Stimulated activated CD8-positive, alpha-beta memory T cell treated with anti-CD3 and anti-CD28 coated beads, Interleukin-2, amount 100 ng/mL, for 1 hour (primary cell): ENCODE measurements at regions not wholly inside any gene's neighbourhood (a gene's known extent, or its start where the extent isn't known, plus 50 kb on each side); places are given as distances from the start of the nearest gene placed in this dataset.

Experiments
- DNase-seq, 2 donors: peaks; one replicate each; pipeline ENCODE4 v3.0.0-alpha.2; 2020; ENCODE audit warnings: low read depth in 2 of 2

GRCh38 chr1:193741228-193741627, 554.8 kb upstream of the B3GALT2 start:
- DNase-seq = no peak

DNA sequence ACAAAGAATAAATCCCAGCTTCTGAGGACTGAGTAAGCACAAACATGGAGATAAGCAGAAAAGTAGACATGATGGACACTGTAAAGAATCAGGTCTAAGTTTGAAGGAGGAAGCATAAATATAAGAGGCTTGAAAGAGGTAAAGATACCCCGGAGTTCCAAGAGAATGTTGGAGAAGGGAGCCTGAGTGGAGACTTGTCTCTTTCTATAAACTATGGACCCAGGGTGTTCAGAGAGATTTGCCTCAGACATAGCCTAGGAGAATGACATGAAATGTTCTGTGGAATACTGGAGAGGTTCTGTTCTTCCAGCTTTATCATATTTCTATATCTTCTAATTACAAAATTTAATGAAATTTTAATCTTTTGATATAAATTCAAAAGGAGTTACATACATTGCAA, 554.3 kb upstream of the B3GALT2 start:
- DNase-seq = no peak

GRCh38 chr1:193736507-193736906, 550.1 kb upstream of the B3GALT2 start:
- no peak for DNase-seq

DNA sequence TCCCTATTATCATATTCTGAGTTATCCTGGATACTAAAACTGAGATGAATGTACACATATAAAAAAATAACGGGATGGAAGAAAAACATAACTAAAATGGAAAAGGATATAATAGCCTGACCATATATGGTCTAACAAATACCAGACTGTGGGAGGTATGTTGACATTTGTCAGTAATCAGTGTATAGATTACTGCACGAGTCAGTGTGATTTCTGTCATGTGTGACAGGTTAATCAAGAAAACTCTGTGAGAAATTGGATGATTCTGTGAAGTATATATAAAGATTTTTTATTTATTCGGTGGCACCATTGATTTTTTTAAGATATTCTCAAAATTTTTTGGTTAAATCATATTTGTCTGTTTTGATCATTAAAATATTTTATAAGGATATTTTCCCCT, 547.3 kb upstream of the B3GALT2 start:
- DNase-seq = no peak

- DNase-seq = no peak
These were observed 543.6 kb upstream of the B3GALT2 start for GRCh38 chr1:193730017-193730416.

DNA sequence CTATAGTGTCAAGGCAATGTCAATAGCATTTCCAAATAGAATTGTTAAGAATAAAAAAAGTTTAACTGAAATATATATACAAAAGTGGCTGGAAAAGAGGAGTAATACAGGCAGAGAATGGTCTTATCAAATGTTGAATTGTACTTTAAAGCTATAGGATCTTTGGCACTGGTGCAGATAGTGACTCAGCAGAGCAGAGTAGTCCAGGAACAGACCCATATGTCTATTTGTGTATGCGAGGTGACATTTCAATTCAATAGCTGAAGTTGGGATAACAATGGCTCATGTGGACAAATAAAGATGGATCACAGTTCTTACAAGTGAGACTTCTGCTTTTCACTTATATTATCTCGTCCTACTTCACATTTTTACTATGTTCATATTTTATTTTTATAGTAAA, 543.0 kb upstream of the B3GALT2 start:
- no peak for DNase-seq

DNA sequence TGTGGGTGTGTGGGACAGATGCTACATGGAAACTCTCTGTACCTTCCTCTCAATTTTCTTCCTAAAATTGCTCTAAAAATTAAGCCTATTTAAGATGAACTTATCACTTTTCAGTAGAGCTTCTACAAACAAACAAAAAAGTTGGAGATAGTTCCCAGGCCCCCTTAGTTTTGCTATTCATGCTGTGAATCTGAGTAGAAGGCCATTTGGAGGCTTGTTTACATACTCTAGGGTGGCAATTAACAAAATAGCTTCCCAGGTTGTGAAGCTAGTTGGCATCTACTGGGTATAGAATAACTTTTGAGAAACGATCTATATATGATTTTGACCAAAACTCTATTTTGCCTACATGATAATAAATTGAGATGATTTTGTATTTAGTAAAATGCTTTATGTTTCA, 541.4 kb upstream of the B3GALT2 start:
- DNase-seq = no peak

GRCh38 chr1:193726722-193727121, 540.3 kb upstream of the B3GALT2 start:
- DNase-seq = no peak

- no peak for DNase-seq
These were observed 526.0 kb upstream of the B3GALT2 start for GRCh38 chr1:193712392-193712791.

GRCh38 chr1:193709607-193710006, 523.2 kb upstream of the B3GALT2 start:
- DNase-seq = no peak

DNA sequence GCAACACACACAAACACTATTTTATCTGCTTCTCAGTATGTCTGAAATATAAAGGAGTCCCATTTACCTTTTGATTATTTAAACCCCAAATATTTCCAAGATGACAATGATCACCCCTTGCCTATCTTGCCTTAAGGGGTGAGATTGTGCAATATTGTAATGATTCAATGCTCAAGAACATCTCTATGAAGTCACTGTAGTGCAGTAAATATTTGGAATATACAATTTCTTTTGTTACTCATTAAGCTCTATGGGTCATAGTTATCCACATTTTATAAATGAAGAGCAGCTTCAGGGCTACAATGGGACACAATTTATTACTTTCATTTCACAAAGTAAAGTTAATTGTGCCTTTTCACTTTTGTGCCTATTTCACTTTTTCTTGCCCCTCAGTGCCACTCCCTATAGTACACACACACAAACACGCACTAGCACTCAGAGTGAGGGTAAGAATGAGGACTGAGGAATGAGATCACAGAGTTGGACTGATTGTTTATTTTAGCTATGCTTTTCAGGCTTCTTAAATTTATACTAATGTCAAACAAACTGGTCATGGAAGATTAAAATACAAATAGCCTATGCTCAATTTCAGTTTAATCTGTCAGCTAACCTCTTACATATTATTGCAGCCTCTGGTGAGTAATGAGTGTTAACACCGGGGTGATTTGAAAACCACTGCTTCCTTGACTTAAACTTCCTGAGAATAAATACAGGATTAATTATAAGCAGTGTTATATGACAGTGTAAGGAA, 521.0 kb upstream of the B3GALT2 start:
- no peak for DNase-seq

DNA sequence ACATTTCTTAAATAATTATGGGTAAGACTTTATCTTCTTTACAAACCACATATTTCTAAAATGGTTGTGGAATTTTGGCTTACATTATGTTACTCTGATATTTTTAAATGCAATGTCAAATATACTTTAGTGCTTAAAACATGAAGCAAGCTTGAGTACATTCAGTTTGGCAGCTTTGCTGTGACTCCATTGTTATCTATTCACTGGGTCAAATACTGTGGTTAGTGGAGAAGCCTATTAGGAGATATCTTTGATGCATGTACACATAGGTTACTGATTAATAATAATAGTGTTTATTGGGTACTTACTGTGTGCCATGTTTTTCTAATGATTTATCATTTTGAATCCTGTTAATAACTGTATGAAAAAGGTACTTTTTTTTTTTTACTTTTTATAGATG, 520.4 kb upstream of the B3GALT2 start:
- DNase-seq = no peak

DNA sequence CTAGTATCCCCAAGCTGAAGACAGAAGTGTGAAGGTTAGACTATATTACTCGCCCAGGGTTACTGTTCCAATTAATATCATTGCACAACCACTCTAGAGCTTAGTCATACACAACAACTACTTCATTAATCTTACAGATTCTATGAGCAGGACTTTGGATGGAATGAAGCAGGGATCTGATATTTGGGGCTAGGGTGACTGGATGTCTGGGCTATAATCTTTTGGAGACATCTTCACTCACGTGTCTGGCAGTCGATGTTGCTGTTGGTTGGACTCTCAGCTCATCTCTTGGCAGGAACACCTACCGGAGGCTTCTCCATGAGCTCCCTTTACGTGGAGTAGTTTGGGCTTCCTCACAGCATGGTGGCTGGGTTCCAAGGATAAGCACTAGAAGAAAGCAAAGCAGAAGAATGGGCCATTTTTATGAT, 519.2 kb upstream of the B3GALT2 start:
- no peak for DNase-seq

- no peak for DNase-seq
These were observed 517.2 kb upstream of the B3GALT2 start for GRCh38 chr1:193703655-193704054.

DNA sequence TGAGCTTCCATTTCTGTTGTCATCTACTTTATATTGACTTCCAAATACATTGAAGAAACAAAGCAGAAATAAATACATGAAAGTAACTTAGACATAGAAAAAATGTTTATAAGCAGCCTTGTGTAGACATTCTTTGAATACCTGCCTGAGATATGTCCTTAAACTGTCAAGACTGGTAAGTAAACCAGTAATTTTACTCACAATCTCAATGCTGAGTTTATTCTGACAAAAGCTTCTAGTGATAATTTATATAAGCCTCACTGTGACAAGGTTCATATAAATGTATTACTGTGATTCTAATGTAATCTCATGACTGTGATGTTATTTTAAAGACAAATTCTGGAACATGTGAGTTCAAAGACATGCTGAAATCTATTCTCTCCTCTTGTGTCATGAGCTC, 516.7 kb upstream of the B3GALT2 start:
- no peak for DNase-seq

DNA sequence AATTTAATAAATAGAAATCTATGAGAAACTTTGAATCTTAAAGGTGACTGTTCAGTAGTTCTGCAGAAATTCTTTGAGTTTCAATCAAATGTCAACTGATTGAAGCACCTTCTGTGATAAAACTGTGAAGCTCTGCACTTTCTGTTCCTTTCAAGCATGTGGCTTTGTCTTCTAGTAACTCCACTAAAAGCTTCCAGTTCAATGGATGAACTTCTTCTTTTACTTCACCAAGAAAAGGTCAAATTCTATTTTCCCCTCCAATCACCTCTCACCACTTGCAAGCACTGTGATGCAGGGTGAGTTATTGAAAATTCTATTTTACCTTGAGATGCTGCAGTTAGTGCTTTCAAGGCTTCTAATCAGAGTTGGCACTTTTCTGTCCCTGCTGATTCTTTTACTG, 515.3 kb upstream of the B3GALT2 start:
- no peak for DNase-seq

DNA sequence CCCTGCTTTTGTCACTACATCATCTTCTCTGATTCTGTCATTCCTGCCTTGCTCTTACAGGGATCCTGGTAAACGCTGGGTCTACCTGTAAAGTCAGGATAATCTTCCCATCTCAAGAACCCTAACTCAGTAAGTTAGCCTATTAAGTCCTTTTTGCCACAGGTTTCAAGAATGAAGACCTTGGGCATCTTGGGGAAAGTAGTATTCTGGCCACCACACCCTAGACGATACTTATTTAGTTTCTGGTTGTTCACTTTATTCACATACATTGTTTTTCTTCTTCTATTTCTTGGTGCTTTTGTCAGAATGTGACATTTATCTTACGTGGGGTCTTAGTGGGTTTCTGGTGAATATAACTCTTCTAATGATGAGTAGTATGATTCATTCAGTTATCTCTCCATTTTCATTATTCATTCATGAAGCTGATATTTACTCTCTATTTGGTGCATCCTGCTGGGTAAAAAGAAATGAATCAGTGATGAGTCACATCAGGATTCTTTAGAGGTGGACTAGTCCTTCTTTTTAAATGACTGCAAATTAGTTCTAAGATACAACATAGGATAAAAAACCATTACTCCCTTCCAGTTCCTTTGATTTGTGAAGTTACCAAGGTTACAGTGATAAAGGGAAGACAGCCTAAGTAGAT, 514.4 kb upstream of the B3GALT2 start:
- DNase-seq = no peak

GRCh38 chr1:193699261-193699660, 512.8 kb upstream of the B3GALT2 start:
- no peak for DNase-seq

DNA sequence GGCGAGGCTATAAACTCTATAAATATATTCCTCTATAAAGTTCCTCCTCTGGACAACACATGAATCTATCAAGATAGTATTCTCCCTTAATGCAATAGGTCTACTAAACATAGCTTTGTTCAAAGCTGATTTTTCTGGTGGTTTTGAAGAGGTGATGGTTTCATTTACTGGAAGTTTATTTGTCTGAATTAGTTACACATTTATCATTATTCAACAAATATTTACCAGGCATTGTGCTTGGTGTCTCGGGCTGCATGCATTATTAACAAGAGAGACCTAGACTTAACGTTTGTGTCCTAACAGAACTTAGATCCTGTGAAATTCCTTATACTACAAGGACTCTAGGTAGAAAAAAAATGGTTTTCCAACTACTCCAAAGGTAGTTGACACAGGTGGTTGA, 511.4 kb upstream of the B3GALT2 start:
- no peak for DNase-seq

- no peak for DNase-seq
These were observed 510.8 kb upstream of the B3GALT2 start for GRCh38 chr1:193697115-193697762.

DNA sequence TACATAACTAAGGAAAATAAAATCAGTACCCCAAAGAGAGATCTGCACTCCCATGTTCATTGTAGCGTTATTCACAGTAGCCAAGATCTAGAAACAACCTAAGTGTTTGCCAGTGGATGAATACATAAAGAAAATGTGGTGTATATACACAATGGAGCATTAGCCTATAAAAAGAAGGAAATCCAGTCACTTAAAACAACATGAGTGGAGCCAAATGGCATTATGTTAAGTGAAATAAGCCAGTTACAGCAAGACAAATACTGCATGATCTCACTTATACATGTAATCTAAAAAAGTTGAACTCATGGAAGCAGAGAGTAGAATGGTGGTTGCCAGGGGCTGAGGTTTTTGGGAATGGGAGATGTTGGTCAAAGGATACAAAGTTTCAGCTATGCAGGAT, 508.3 kb upstream of the B3GALT2 start:
- DNase-seq = no peak

- no peak for DNase-seq
These were observed 499.6 kb upstream of the B3GALT2 start for GRCh38 chr1:193685986-193686385.

GRCh38 chr1:193681422-193681821, 495.0 kb upstream of the B3GALT2 start:
- no peak for DNase-seq
